K562 (cell line): ENCODE measurements at regions not wholly inside any gene's neighbourhood (a gene's known extent, or its start where the extent isn't known, plus 50 kb on each side); places are given as distances from the start of the nearest gene placed in this dataset.

ENCODE experiments used
- ATAC-seq: fragments of 200-7000 bp; cut with Tn5 transposase; 3 replicates; pipeline ENCODE4 v1.9.1; 2020; ENCODE audit warnings: moderate library complexity
- BruUV-seq: library from RNA; stranded (reverse); fragments of 400-500 nt; replicated peaks from 2 replicates; lab custom pipeline; 2021; lab: Mats Ljungman, UMichigan
- CTCF ChIA-PET: fragments of 300-600 bp; formaldehyde crosslinking; extraction: SDS; loops from one replicate; lab custom pipeline; 2021; ENCODE audit warnings: low intra/inter-chr PET ratio; lab: Yijun Ruan, JAX
- POLR2A ChIA-PET: fragments of 300-600, 350-650 bp; sonication (Branson Sonifier 250); formaldehyde crosslinking; extraction: SDS; loops from one replicate; lab custom pipeline; 2021; ENCODE audit warnings: antibody characterized with exemption, inconsistent platforms; lab: Yijun Ruan, JAX
- DNase-seq, 4 experiments: peaks; one replicate each; pipeline versions ENCODE4 v3.0.0 to v3.0.0-alpha.2; 2011 to 2018; ENCODE audit warnings: low spot score in 3 of 4, mixed read lengths in 3 of 4; ENCODE audit errors: extremely low read depth in 1 of 4
- FAIRE-seq: peaks from 2 replicates; lab custom pipeline; 2011; peaks lifted over from hg19 to GRCh38; lab: Jason Lieb, UNC
- H2AFZ ChIP-seq: 2 replicates; pipeline ENCODE4 v1.6.0; 2011; ENCODE audit warnings: low read depth, low read length, control low read depth, inconsistent platforms
- H3K27ac ChIP-seq: fragments of 200-600 bp; 3 replicates; pipeline ENCODE4 v1.8.0; 2011; ENCODE audit warnings: low read depth, mild to moderate bottlenecking, control low read depth, inconsistent platforms, low read length, moderate library complexity, mixed read lengths; ENCODE audit errors: extremely low read depth
- H3K27me3 ChIP-seq, 2 experiments: fragments of 300-600 bp in 1 of 2; 2 replicates in 1 of 2; 3 replicates in 1 of 2; pipeline versions ENCODE4 v1.6.0 to v1.8.0; 2011; ENCODE audit warnings: inconsistent platforms in 2 of 2, low read length in 2 of 2, mild to moderate bottlenecking in 1 of 2, mixed read lengths in 1 of 2, moderate library complexity in 1 of 2; ENCODE audit not compliant: control insufficient read depth in 2 of 2, insufficient read depth in 2 of 2
- H3K36me3 ChIP-seq: fragments of 300-600 bp; 3 replicates; pipeline ENCODE4 v1.8.0; 2011; ENCODE audit warnings: mild to moderate bottlenecking, low read length, inconsistent platforms; ENCODE audit not compliant: control insufficient read depth, insufficient read depth
- H3K4me1 ChIP-seq, 2 experiments: fragments of 200-600 bp in 1 of 2; replicated peaks in 1 of 2; 2 replicates in 1 of 2; 3 replicates in 1 of 2; pipeline versions ENCODE4 v1.5.1 to v1.8.0; 2011; ENCODE audit warnings: inconsistent platforms in 2 of 2, low read length in 2 of 2, mild to moderate bottlenecking in 1 of 2, mixed read lengths in 1 of 2, moderate library complexity in 1 of 2; ENCODE audit not compliant: control insufficient read depth in 2 of 2, insufficient read depth in 2 of 2
- H3K4me2 ChIP-seq: 2 replicates; pipeline ENCODE4 v1.6.1; 2011; ENCODE audit warnings: low read length, control low read depth, inconsistent platforms, mixed read lengths; ENCODE audit not compliant: insufficient read depth
- H3K4me3 ChIP-seq: fragments of 200-600 bp; sonication (generic), shearing (Covaris generic); 2 replicates; pipeline ENCODE4 v1.5.1; 2016; ENCODE audit warnings: control low read depth, inconsistent platforms
- H3K79me2 ChIP-seq: fragments of 200-600 bp; 3 replicates; pipeline ENCODE4 v1.8.0; 2011; ENCODE audit warnings: low read length, inconsistent platforms; ENCODE audit not compliant: control insufficient read depth, insufficient read depth
- H3K9ac ChIP-seq, 2 experiments: 2 replicates each; pipeline versions ENCODE4 v1.6.0 to v1.6.1; 2011; ENCODE audit warnings: low read depth in 2 of 2, low read length in 2 of 2, control low read depth in 1 of 2, inconsistent platforms in 1 of 2, mild to moderate bottlenecking in 1 of 2, mixed read lengths in 1 of 2; ENCODE audit not compliant: insufficient read depth in 1 of 2
- H3K9me1 ChIP-seq: one replicate; pipeline ENCODE4 v1.6.0; 2011; ENCODE audit warnings: inconsistent platforms, mild to moderate bottlenecking, low read length, moderate library complexity; ENCODE audit not compliant: control insufficient read depth, insufficient read depth
- H3K9me3 ChIP-seq: replicated peaks from 2 replicates; pipeline ENCODE4 v1.5.1; 2011; ENCODE audit warnings: low read depth, low read length, inconsistent platforms; ENCODE audit not compliant: control insufficient read depth, insufficient read depth
- H4K20me1 ChIP-seq: replicated peaks from 2 replicates; pipeline ENCODE4 v1.6.1; 2011; ENCODE audit warnings: low read length, inconsistent platforms, mixed read lengths; ENCODE audit not compliant: control insufficient read depth, insufficient read depth
- CHD4 ChIP-seq: fragments of 200-600 bp; sonication (generic); IDR thresholded peaks from 3 replicates; pipeline ENCODE4 v1.6.1; 2012; ENCODE audit warnings: low read depth, mild to moderate bottlenecking, mixed read lengths, low read length, inconsistent platforms; ENCODE audit not compliant: insufficient read depth, insufficient replicate concordance, poor library complexity, severe bottlenecking
- PHF20 ChIP-seq: fragments of 450-650 bp; IDR thresholded peaks from 2 replicates; pipeline ENCODE4 v1.6.1; 2018; ENCODE audit not compliant: partially characterized antibody
- ZNF184 ChIP-seq: sonication (generic); formaldehyde crosslinking; IDR thresholded peaks from 2 replicates; pipeline ENCODE4 v1.5.0; 2020; ENCODE audit warnings: missing genetic modification reagents
- ZNF274 ChIP-seq: IDR thresholded peaks from 2 replicates; pipeline ENCODE4 v1.6.1; 2011; ENCODE audit warnings: low read depth, mild to moderate bottlenecking, low read length, moderate library complexity, borderline replicate concordance
- WGBS: fragments of 100-300 bp; shearing (Covaris generic); methylation state at CpG from one replicate; pipeline ENCODE4 v1.1.6; 2016; ENCODE audit warnings: low coverage, mixed read lengths; ENCODE audit not compliant: insufficient coverage; ENCODE audit errors: missing lambda C conversion rate; 5-methylcytosine and 5-hydroxymethylcytosine counted together
- in situ Hi-C: fragments of 300-500 bp; cut with MboI; formaldehyde crosslinking; loops from 4 replicates; pipeline ENCODE4 v1.15.0; 2018; ENCODE audit warnings: inconsistent platforms, mixed read lengths
- intact Hi-C: fragments of 100-400 bp; cut with micrococcal nuclease; formaldehyde crosslinking; loops from 2 replicates; pipeline ENCODE4 v1.14.2; 2022
- TF ChIP-seq, protein P1 (sequence below): fragments of 450-650 bp; formaldehyde crosslinking; IDR thresholded peaks from 2 replicates; pipeline ENCODE4 v1.4.0; 2022; ENCODE audit warnings: missing genetic modification characterization
- TF ChIP-seq, protein P2 (sequence below), 2 experiments: fragments of 150-350 bp in 1 of 2; IDR thresholded peaks; 2 replicates each; pipeline ENCODE4 v1.6.1; 2012 to 2016; ENCODE audit warnings: low read depth in 2 of 2, low read length in 2 of 2, mild to moderate bottlenecking in 1 of 2, moderate library complexity in 1 of 2
- TF ChIP-seq, protein P3 (sequence below), 2 experiments: fragments of 450-650 bp; conservative IDR thresholded peaks; 2 replicates each; pipeline ENCODE4 v1.6.1; 2017; ENCODE audit warnings: mild to moderate bottlenecking in 2 of 2, moderate library complexity in 2 of 2

DNA sequence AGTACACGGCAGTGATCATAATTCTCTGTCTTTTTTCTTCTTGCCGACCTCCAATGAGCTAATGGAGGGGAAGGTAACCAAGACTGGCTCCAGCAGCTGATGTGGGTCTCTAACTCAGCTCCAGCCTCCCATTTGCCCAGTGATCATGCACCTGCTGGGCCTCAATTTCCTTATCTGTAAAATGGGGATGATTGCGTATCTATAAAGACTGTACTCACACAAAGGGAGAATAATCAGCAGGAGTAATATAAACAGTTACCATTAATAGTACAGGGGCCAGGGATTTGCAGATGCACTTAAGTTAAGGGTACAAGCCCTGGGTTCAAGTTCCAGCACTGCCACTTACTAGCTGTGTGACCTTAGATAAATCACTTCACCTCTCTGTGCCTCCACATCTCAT, 204.9 kb upstream of the LHX5 start (continued):
- TF ChIP-seq, protein P1, sequence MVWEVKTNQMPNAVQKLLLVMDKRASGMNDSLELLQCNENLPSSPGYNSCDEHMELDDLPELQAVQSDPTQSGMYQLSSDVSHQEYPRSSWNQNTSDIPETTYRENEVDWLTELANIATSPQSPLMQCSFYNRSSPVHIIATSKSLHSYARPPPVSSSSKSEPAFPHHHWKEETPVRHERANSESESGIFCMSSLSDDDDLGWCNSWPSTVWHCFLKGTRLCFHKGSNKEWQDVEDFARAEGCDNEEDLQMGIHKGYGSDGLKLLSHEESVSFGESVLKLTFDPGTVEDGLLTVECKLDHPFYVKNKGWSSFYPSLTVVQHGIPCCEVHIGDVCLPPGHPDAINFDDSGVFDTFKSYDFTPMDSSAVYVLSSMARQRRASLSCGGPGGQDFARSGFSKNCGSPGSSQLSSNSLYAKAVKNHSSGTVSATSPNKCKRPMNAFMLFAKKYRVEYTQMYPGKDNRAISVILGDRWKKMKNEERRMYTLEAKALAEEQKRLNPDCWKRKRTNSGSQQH (CRISPR knock-in tag) = no peak
- no peak for TF ChIP-seq ZNF274
- TF ChIP-seq, protein P2, sequence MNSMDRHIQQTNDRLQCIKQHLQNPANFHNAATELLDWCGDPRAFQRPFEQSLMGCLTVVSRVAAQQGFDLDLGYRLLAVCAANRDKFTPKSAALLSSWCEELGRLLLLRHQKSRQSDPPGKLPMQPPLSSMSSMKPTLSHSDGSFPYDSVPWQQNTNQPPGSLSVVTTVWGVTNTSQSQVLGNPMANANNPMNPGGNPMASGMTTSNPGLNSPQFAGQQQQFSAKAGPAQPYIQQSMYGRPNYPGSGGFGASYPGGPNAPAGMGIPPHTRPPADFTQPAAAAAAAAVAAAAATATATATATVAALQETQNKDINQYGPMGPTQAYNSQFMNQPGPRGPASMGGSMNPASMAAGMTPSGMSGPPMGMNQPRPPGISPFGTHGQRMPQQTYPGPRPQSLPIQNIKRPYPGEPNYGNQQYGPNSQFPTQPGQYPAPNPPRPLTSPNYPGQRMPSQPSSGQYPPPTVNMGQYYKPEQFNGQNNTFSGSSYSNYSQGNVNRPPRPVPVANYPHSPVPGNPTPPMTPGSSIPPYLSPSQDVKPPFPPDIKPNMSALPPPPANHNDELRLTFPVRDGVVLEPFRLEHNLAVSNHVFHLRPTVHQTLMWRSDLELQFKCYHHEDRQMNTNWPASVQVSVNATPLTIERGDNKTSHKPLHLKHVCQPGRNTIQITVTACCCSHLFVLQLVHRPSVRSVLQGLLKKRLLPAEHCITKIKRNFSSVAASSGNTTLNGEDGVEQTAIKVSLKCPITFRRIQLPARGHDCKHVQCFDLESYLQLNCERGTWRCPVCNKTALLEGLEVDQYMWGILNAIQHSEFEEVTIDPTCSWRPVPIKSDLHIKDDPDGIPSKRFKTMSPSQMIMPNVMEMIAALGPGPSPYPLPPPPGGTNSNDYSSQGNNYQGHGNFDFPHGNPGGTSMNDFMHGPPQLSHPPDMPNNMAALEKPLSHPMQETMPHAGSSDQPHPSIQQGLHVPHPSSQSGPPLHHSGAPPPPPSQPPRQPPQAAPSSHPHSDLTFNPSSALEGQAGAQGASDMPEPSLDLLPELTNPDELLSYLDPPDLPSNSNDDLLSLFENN (IDR thresholded peaks at IDR 0.05; ENCODE audit: low read depth in 2 of 2, low read length in 2 of 2) = no peak
- no peak for TF ChIP-seq CHD4
- TF ChIP-seq ZNF184 (CRISPR knock-in tag) = no peak

DNA sequence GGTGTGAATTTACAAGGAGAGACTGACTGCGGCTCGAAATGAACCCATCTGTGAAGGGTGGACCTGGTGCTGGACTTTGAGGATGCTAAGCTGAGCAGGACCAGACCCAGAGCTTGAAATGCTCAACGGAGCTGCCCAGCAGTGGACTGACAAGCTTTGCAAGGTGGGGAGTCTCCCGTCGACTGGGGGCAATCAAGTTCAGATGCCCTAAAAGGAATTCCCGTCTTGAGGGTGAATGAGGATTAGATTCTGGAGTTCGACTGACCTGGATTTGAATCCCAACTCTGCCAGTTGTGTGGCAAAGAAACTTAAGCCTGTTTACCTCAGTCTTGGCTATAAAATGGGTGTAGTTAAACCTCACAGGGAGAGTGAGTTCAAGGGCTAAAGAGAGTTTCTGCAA, 204.4 kb upstream of the LHX5 start:
- H3K27ac ChIP-seq = no peak overlapping the region

More for the DNA sequence above, 204.4 kb upstream of the LHX5 start:
- no peaks in the 10 kb centered on the region for H3K9me1 ChIP-seq
- TF ChIP-seq PHF20 = peak; percentile 24
- TF ChIP-seq, protein P3, sequence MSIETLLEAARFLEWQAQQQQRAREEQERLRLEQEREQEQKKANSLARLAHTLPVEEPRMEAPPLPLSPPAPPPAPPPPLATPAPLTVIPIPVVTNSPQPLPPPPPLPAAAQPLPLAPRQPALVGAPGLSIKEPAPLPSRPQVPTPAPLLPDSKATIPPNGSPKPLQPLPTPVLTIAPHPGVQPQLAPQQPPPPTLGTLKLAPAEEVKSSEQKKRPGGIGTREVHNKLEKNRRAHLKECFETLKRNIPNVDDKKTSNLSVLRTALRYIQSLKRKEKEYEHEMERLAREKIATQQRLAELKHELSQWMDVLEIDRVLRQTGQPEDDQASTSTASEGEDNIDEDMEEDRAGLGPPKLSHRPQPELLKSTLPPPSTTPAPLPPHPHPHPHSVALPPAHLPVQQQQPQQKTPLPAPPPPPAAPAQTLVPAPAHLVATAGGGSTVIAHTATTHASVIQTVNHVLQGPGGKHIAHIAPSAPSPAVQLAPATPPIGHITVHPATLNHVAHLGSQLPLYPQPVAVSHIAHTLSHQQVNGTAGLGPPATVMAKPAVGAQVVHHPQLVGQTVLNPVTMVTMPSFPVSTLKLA (conservative IDR thresholded peaks at IDR 0.05) = no peak
- H3K36me3 ChIP-seq = no peaks in the 10 kb centered on the region
- H3K27me3 ChIP-seq = peaks cover 24 to 43% of the 10 kb centered on the region in 2 experiments
- intact Hi-C loops (no loop called here), in situ Hi-C loops (no loop called here)
- H2AFZ ChIP-seq = no peak overlapping the region
- no peak for DNase-seq
- 11% methylated on average over 7 of the region's 7 CpGs for WGBS
- peak; percentile 23 for FAIRE-seq
- BruUV-seq = no TSS peak
- no peak overlapping the region for H3K4me2 ChIP-seq
- no peak for ATAC-seq
- no peaks in the 10 kb centered on the region for H3K79me2 ChIP-seq
- H3K4me1 ChIP-seq = peaks cover 4 to 10% of the 10 kb centered on the region in 2 experiments; a peak in 3 of 5 replicates
- peaks cover 7% of the 10 kb centered on the region for H4K20me1 ChIP-seq
- H3K9ac ChIP-seq = no peak overlapping the region
- ChIA-PET POLR2A (no interaction called here), CTCF (no interaction called here)
- H3K4me3 ChIP-seq = no peak overlapping the region
- H3K9me3 ChIP-seq = no peaks in the 10 kb centered on the region
